GM12875 (cell line): ENCODE measurements at regions not wholly inside any gene's neighbourhood (a gene's known extent, or its start where the extent isn't known, plus 50 kb on each side); places are given as distances from the start of the nearest gene placed in this dataset.

Source experiments
- H3K4me3 ChIP-seq: one replicate; pipeline ENCODE4 v1.5.1; 2011; ENCODE audit warnings: low read depth, low read length, control low read depth
- CTCF ChIP-seq: IDR thresholded peaks from 2 replicates; pipeline ENCODE4 v1.5.1; 2011; ENCODE audit warnings: low read depth, mild to moderate bottlenecking, control low read depth, inconsistent platforms, low read length, moderate library complexity, borderline replicate concordance; ENCODE audit not compliant: insufficient read depth

GRCh38 chr2:147382322-147382948, 462.4 kb upstream of the ACVR2A start:
- TF ChIP-seq CTCF, result no peak
- H3K4me3 ChIP-seq, result no peak overlapping the region

GRCh38 chr2:147378403-147378802, 466.4 kb upstream of the ACVR2A start:
- H3K4me3 ChIP-seq, result no peak overlapping the region
- TF ChIP-seq CTCF, result no peak

- TF ChIP-seq CTCF, result no peak
- H3K4me3 ChIP-seq, result no peak overlapping the region
These were observed 469.8 kb upstream of the ACVR2A start for GRCh38 chr2:147375073-147375472.

- no peak for TF ChIP-seq CTCF
- no peak overlapping the region for H3K4me3 ChIP-seq
These were observed 470.4 kb upstream of the ACVR2A start for GRCh38 chr2:147374423-147374811.

- no peak for TF ChIP-seq CTCF
- H3K4me3 ChIP-seq, result no peak overlapping the region
These were observed 470.9 kb upstream of the ACVR2A start for GRCh38 chr2:147373800-147374422.

- TF ChIP-seq CTCF, result no peak
- no peak overlapping the region for H3K4me3 ChIP-seq
These were observed 476.5 kb upstream of the ACVR2A start for GRCh38 chr2:147368306-147368705.

GRCh38 chr2:147366279-147366678, 478.6 kb upstream of the ACVR2A start:
- no peak for TF ChIP-seq CTCF

More at GRCh38 chr2:147366279-147366678, 478.6 kb upstream of the ACVR2A start:
- no peak overlapping the region for H3K4me3 ChIP-seq
